NT2/D1 (cell line): ENCODE measurements at regions not wholly inside any gene's neighbourhood (a gene's known extent, or its start where the extent isn't known, plus 50 kb on each side); places are given as distances from the start of the nearest gene placed in this dataset.
"Not testable (repeated sequence)": the region's sequence is repeated elsewhere in the genome, so short reads cannot be mapped to it uniquely, and the experiment has no call there.

Experiments used
- SUZ12 ChIP-seq: IDR thresholded peaks from 2 replicates; pipeline ENCODE4 v1.6.1; 2011; ENCODE audit not compliant: insufficient read length, insufficient read depth; ENCODE audit errors: extremely low read depth
- YY1 ChIP-seq: IDR thresholded peaks from 2 replicates; pipeline ENCODE4 v1.6.1; 2011; ENCODE audit not compliant: insufficient read length, insufficient read depth
- ZNF274 ChIP-seq: IDR thresholded peaks from 2 replicates; pipeline ENCODE4 v1.6.1; 2011; ENCODE audit warnings: mild to moderate bottlenecking, low read depth, low read length

GRCh38 chr13:80810294-80810693 is 469.4 kb upstream of the SPRY2 start:
- not testable (repeated sequence) for TF ChIP-seq YY1, ZNF274, SUZ12
